EH (cell line): ENCODE measurements at regions not wholly inside any gene's neighbourhood (a gene's known extent, or its start where the extent isn't known, plus 50 kb on each side); places are given as distances from the start of the nearest gene placed in this dataset.
"Not testable (repeated sequence)": the region's sequence is repeated elsewhere in the genome, so short reads cannot be mapped to it uniquely, and the experiment has no call there.

Experiments used
- DNase-seq: peaks from one replicate; pipeline ENCODE4 v3.0.0-alpha.2; 2015; ENCODE audit warnings: low read depth

- peak; percentile 56 for DNase-seq
Measured at GRCh38 chr18:28267878-28268625, 91.1 kb upstream of the CDH2 start.

DNA sequence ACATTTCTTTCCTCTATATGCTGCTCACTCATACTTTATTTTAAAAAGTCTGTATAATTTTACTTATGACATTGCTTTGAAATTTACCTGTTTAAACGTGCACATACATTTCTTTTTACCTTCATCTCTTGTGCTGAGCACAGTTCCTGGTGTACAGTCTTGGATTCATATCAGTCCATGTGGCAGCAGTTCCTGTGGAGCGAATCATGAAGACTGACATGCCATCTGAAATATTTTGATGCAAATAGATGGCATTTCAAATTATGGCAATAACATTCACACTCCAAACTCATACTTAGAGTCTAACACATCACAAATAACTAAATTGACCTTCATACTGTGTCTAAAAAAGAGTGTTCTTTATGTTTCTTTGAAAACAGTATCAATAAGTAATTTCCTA, 90.3 kb upstream of the CDH2 start:
- DNase-seq: peak; percentile 26

DNA sequence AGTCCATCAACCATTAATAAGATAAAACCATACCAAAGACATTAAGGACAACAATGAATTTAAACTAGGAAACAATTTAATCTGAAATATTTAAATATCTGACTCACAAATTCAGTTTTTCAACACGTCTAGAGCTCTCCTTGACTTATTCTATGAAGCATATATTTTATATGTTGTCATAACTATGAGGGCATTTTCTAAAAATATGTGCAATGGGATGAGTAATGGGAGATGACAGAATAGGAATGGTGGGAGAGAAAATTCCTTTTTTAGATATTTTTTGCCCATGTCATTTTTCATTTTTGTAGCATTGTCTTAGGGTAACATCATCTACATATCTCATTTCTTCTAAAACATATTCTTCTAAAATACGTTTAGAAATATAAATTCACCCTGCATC, 79.2 kb upstream of the CDH2 start:
- peak; percentile 11 for DNase-seq

DNA sequence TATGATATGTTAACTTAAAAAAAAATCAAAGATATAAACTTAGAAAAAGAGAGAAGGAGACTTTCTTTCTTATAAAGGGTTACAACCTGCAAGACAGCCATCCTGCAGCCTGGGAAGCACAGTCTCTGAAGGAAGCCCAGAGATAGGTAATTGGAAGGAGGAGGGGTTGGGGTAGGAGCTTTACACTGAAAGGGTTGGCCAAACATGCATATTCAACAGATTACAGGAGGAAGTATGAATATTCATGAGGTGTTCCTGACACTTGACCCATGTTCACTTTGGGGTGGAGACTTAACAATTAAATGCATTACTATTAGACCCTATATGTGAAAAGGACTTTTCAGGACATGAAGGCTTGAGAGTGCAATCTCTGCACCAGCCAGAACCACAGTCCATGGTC, 71.7 kb upstream of the CDH2 start:
- no peak for DNase-seq

- not testable (repeated sequence) for DNase-seq
Measured at GRCh38 chr18:28240626-28241025, 63.7 kb upstream of the CDH2 start.

DNA sequence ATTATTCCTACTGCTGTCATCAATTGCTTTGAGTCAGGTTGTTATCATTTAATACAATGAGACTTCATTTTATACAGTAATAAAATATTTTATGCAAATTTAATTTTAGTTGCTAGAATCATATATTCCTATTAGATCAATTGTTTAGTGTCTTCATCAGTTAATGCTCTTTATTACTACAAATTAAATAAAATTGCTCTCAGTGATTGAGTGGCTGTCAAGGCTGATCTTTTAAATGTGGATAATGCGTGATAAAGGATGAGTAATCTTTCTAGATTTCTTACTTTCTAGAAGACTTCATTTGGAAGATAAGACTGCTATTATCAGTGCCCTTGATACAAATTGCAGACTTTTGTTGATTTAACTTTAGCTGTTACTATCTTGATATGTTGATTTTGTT, 59.6 kb upstream of the CDH2 start:
- DNase-seq: no peak
